IPS-18a (cell line): ENCODE measurements at regions not wholly inside any gene's neighbourhood (a gene's known extent, or its start where the extent isn't known, plus 50 kb on each side); places are given as distances from the start of the nearest gene placed in this dataset.

ENCODE experiments used
- H3K27ac ChIP-seq: one replicate; pipeline ENCODE4 v1.5.1; 2013; ENCODE audit warnings: low read length
- H3K27me3 ChIP-seq: one replicate; pipeline ENCODE4 v1.6.1; 2013; ENCODE audit warnings: mild to moderate bottlenecking, low read length; ENCODE audit not compliant: control insufficient read depth, insufficient read depth
- H3K36me3 ChIP-seq: one replicate; pipeline ENCODE4 v1.6.1; 2013; ENCODE audit warnings: low read depth, low read length; ENCODE audit not compliant: control insufficient read depth
- H3K4me1 ChIP-seq: one replicate; pipeline ENCODE4 v1.6.1; 2013; ENCODE audit warnings: low read depth, low read length; ENCODE audit not compliant: control insufficient read depth
- H3K4me3 ChIP-seq: one replicate; pipeline ENCODE4 v1.5.1; 2013; ENCODE audit warnings: low read length
- H3K9ac ChIP-seq: one replicate; pipeline ENCODE4 v1.6.1; 2013; ENCODE audit warnings: mild to moderate bottlenecking, low read length, moderate library complexity
- H3K9me3 ChIP-seq: one replicate; pipeline ENCODE4 v1.6.1; 2013; ENCODE audit warnings: low read depth, low read length; ENCODE audit not compliant: control insufficient read depth

- no peaks in the 10 kb centered on the region for H3K27me3 ChIP-seq
- H3K4me1 ChIP-seq: no peaks in the 10 kb centered on the region
- H3K27ac ChIP-seq: no peak overlapping the region
- no peak overlapping the region for H3K9ac ChIP-seq
- no peaks in the 10 kb centered on the region for H3K36me3 ChIP-seq
- no peak overlapping the region for H3K4me3 ChIP-seq
- H3K9me3 ChIP-seq: no peaks in the 10 kb centered on the region
Observed at GRCh38 chr12:58204071-58204470, 262.7 kb downstream of the ATP23 start.

GRCh38 chr12:58206876-58207275 lies 265.5 kb downstream of the ATP23 start:
- Histone ChIP-seq H3K36me3 (no peaks in the 10 kb centered on the region), H3K9ac (no peak overlapping the region), H3K4me3 (no peak overlapping the region), H3K9me3 (no peaks in the 10 kb centered on the region), H3K27me3 (no peaks in the 10 kb centered on the region), H3K27ac (no peak overlapping the region), H3K4me1 (no peaks in the 10 kb centered on the region)

- H3K27ac ChIP-seq: no peak overlapping the region
Observed at GRCh38 chr12:58211211-58211610, 269.8 kb downstream of the ATP23 start.

GRCh38 chr12:58217130-58217529 lies 275.8 kb downstream of the ATP23 start:
- Histone ChIP-seq H3K27ac (no peak overlapping the region), H3K27me3 (no peaks in the 10 kb centered on the region), H3K9ac (no peak overlapping the region), H3K9me3 (no peaks in the 10 kb centered on the region), H3K4me1 (no peaks in the 10 kb centered on the region), H3K36me3 (no peaks in the 10 kb centered on the region), H3K4me3 (no peak overlapping the region)

More at GRCh38 chr12:58211211-58211610, 269.8 kb downstream of the ATP23 start:
- H3K27me3 ChIP-seq: no peaks in the 10 kb centered on the region
- no peaks in the 10 kb centered on the region for H3K9me3 ChIP-seq
- no peak overlapping the region for H3K4me3 ChIP-seq
- no peak overlapping the region for H3K9ac ChIP-seq
- H3K36me3 ChIP-seq: no peaks in the 10 kb centered on the region
- H3K4me1 ChIP-seq: no peaks in the 10 kb centered on the region

- H3K27me3 ChIP-seq: no peaks in the 10 kb centered on the region
- no peak overlapping the region for H3K27ac ChIP-seq
- no peak overlapping the region for H3K4me3 ChIP-seq
- no peaks in the 10 kb centered on the region for H3K9me3 ChIP-seq
- H3K4me1 ChIP-seq: no peaks in the 10 kb centered on the region
- H3K36me3 ChIP-seq: no peaks in the 10 kb centered on the region
- no peak overlapping the region for H3K9ac ChIP-seq
Observed at GRCh38 chr12:58224536-58225105, 283.3 kb downstream of the ATP23 start.

GRCh38 chr12:58225203-58225877 lies 284.0 kb downstream of the ATP23 start:
- H3K27me3 ChIP-seq: no peaks in the 10 kb centered on the region
- no peak overlapping the region for H3K27ac ChIP-seq
- H3K4me1 ChIP-seq: no peaks in the 10 kb centered on the region
- no peak overlapping the region for H3K4me3 ChIP-seq
- no peaks in the 10 kb centered on the region for H3K9me3 ChIP-seq
- H3K9ac ChIP-seq: no peak overlapping the region
- H3K36me3 ChIP-seq: no peaks in the 10 kb centered on the region

GRCh38 chr12:58233886-58234285 lies 292.5 kb downstream of the ATP23 start:
- Histone ChIP-seq H3K9ac (no peak overlapping the region), H3K4me3 (no peak overlapping the region), H3K36me3 (no peaks in the 10 kb centered on the region), H3K27ac (no peak overlapping the region), H3K9me3 (no peaks in the 10 kb centered on the region), H3K27me3 (no peaks in the 10 kb centered on the region), H3K4me1 (no peaks in the 10 kb centered on the region)

- H3K27me3 ChIP-seq: no peaks in the 10 kb centered on the region
- no peak overlapping the region for H3K27ac ChIP-seq
- no peak overlapping the region for H3K9ac ChIP-seq
- no peaks in the 10 kb centered on the region for H3K36me3 ChIP-seq
- no peak overlapping the region for H3K4me3 ChIP-seq
- H3K9me3 ChIP-seq: no peaks in the 10 kb centered on the region
- peaks cover 6% of the 10 kb centered on the region for H3K4me1 ChIP-seq
Observed at GRCh38 chr12:58238411-58238810, 297.0 kb downstream of the ATP23 start.

GRCh38 chr12:58241099-58241498 lies 299.7 kb downstream of the ATP23 start:
- Histone ChIP-seq H3K4me1 (peaks cover 9% of the 10 kb centered on the region), H3K36me3 (no peaks in the 10 kb centered on the region), H3K9ac (no peak overlapping the region), H3K27ac (no peak overlapping the region), H3K9me3 (no peaks in the 10 kb centered on the region), H3K4me3 (no peak overlapping the region), H3K27me3 (no peaks in the 10 kb centered on the region)

GRCh38 chr12:58242796-58243630 lies 301.6 kb downstream of the ATP23 start:
- H3K9me3 ChIP-seq: no peaks in the 10 kb centered on the region
- no peaks in the 10 kb centered on the region for H3K27me3 ChIP-seq

GRCh38 chr12:58247633-58248032 lies 306.3 kb downstream of the ATP23 start:
- peaks cover 9% of the 10 kb centered on the region for H3K4me1 ChIP-seq
- H3K9ac ChIP-seq: no peak overlapping the region
- no peak overlapping the region for H3K4me3 ChIP-seq
- no peak overlapping the region for H3K27ac ChIP-seq
- H3K36me3 ChIP-seq: no peaks in the 10 kb centered on the region
- H3K27me3 ChIP-seq: no peaks in the 10 kb centered on the region
- no peaks in the 10 kb centered on the region for H3K9me3 ChIP-seq

More at GRCh38 chr12:58242796-58243630, 301.6 kb downstream of the ATP23 start:
- no peak overlapping the region for H3K27ac ChIP-seq
- H3K9ac ChIP-seq: no peak overlapping the region
- H3K36me3 ChIP-seq: no peaks in the 10 kb centered on the region
- H3K4me3 ChIP-seq: no peak overlapping the region
- H3K4me1 ChIP-seq: peaks cover 9% of the 10 kb centered on the region
